GM23338 (cell line): ENCODE measurements at regions not wholly inside any gene's neighbourhood (a gene's known extent, or its start where the extent isn't known, plus 50 kb on each side); places are given as distances from the start of the nearest gene placed in this dataset.
A peak's percentile ranks its signal among the peaks of the same experiment; 100 is the strongest.

Source experiments
- ATAC-seq: fragments of 200-7000 bp; cut with Tn5 transposase; 3 replicates; pipeline ENCODE4 v1.9.1; 2020
- DNase-seq: peaks from one replicate; pipeline ENCODE4 v3.0.0-alpha.2; 2015; ENCODE audit warnings: low spot score
- H2AFZ ChIP-seq: fragments of 200-600 bp; sonication (generic); 2 replicates; pipeline ENCODE4 v1.8.0; 2016; ENCODE audit warnings: antibody characterized with exemption, mild to moderate bottlenecking, moderate library complexity
- H3F3A ChIP-seq: fragments of 200-600 bp; sonication (generic); replicated peaks from 2 replicates; pipeline ENCODE4 v1.8.0; 2017; ENCODE audit warnings: antibody characterized with exemption, mixed run types, low read depth
- H3K27ac ChIP-seq: fragments of 200-600 bp; sonication (generic); 2 replicates; pipeline ENCODE4 v1.6.1; 2016; ENCODE audit warnings: low read depth
- H3K27me3 ChIP-seq: fragments of 200-600 bp; sonication (generic); 2 replicates; pipeline ENCODE4 v1.8.0; 2016; ENCODE audit warnings: mild to moderate bottlenecking, mixed run types, moderate library complexity; ENCODE audit not compliant: insufficient read depth
- H3K36me3 ChIP-seq: fragments of 200-600 bp; sonication (generic); 2 replicates; pipeline ENCODE4 v1.8.0; 2016; ENCODE audit warnings: mild to moderate bottlenecking; ENCODE audit not compliant: insufficient read depth
- H3K4me1 ChIP-seq: fragments of 200-600 bp; sonication (generic); 2 replicates; pipeline ENCODE4 v1.8.0; 2016; ENCODE audit warnings: mild to moderate bottlenecking, moderate library complexity; ENCODE audit not compliant: insufficient read depth
- H3K4me2 ChIP-seq: fragments of 200-600 bp; sonication (generic); 2 replicates; pipeline ENCODE4 v1.7.1; 2017; ENCODE audit warnings: mixed run types
- H3K4me3 ChIP-seq: fragments of 200-600 bp; sonication (generic); 2 replicates; pipeline ENCODE4 v1.6.1; 2016; ENCODE audit warnings: mixed run types
- H3K79me2 ChIP-seq: fragments of 200-600 bp; sonication (generic); replicated peaks from 2 replicates; pipeline ENCODE4 v1.8.0; 2017; ENCODE audit warnings: mild to moderate bottlenecking; ENCODE audit not compliant: insufficient read depth
- H3K9me2 ChIP-seq: fragments of 200-600 bp; sonication (generic); 2 replicates; pipeline ENCODE4 v1.8.0; 2017; ENCODE audit not compliant: insufficient read depth
- H4K20me1 ChIP-seq: fragments of 200-600 bp; sonication (generic); replicated peaks from 2 replicates; pipeline ENCODE4 v1.8.0; 2017; ENCODE audit warnings: mild to moderate bottlenecking; ENCODE audit not compliant: insufficient read depth
- H3K27ac Mint-ChIP-seq: 2 replicates; pipeline ENCODE4 v1.8.0; 2020; ENCODE audit warnings: inconsistent platforms, mild to moderate bottlenecking, moderate library complexity, mixed read lengths
- H3K27me3 Mint-ChIP-seq: 3 replicates; pipeline ENCODE4 v1.8.0; 2022; ENCODE audit warnings: low read depth, mild to moderate bottlenecking, moderate library complexity, mixed read lengths, inconsistent platforms; ENCODE audit not compliant: insufficient read depth, poor library complexity
- H3K36me3 Mint-ChIP-seq: 3 replicates; pipeline ENCODE4 v1.8.0; 2021; ENCODE audit warnings: low read depth, mild to moderate bottlenecking, inconsistent platforms, moderate library complexity, mixed read lengths
- H3K4me1 Mint-ChIP-seq: 3 replicates; pipeline ENCODE4 v1.8.0; 2020; ENCODE audit warnings: mild to moderate bottlenecking, inconsistent platforms, mixed read lengths
- H3K4me3 Mint-ChIP-seq: 3 replicates; pipeline ENCODE4 v1.8.0; 2021; ENCODE audit warnings: moderate library complexity, mild to moderate bottlenecking, inconsistent platforms, mixed read lengths
- H3K9me3 Mint-ChIP-seq: 3 replicates; pipeline ENCODE4 v1.8.0; 2020; ENCODE audit warnings: moderate library complexity, mild to moderate bottlenecking, inconsistent platforms, mixed read lengths
- CREB1 ChIP-seq: fragments of 250-450 bp; sonication (Bioruptor Pico); IDR thresholded peaks from 2 replicates; pipeline ENCODE4 v1.5.0; 2020; ENCODE audit warnings: low read depth, mild to moderate bottlenecking, moderate library complexity
- POLR2AphosphoS5 ChIP-seq: IDR thresholded peaks from 2 replicates; pipeline ENCODE4 v1.6.1; 2016; ENCODE audit warnings: antibody characterized with exemption, low read depth
- ZNF462 ChIP-seq: fragments of 250-450 bp; sonication (Bioruptor Pico); IDR thresholded peaks from 2 replicates; pipeline ENCODE4 v1.5.0; 2020; ENCODE audit warnings: mild to moderate bottlenecking, moderate library complexity

GRCh38 chr4:4667622-4668081, 125.8 kb upstream of the STX18 start:
- Histone ChIP-seq H3K9me2 (no peaks in the 10 kb centered on the region), H3K27ac (peak overlapping the region; percentile 98), H4K20me1 (no peaks in the 10 kb centered on the region), H3K4me1 (peaks cover 33% of the 10 kb centered on the region), H3K79me2 (no peaks in the 10 kb centered on the region), H2AFZ (no peak overlapping the region), H3F3A (peaks cover 10% of the 10 kb centered on the region), H3K4me2 (peak overlapping the region; percentile 70), H3K27me3 (no peaks in the 10 kb centered on the region), H3K4me3 (peak overlapping the region; percentile 34), H3K36me3 (no peaks in the 10 kb centered on the region)
- Mint-ChIP-seq H3K9me3 (no peaks in the 10 kb centered on the region; the same call in 2 of the 3 replicates), H3K4me3 (peak overlapping the region; percentile 68), H3K4me1 (peaks cover 52% of the 10 kb centered on the region), H3K27ac (peak overlapping the region; percentile 98), H3K27me3 (peaks cover 19% of the 10 kb centered on the region), H3K36me3 (peaks cover under 1% of the 10 kb centered on the region; the same call in 1 of the 3 replicates)
- TF ChIP-seq POLR2AphosphoS5 (peak; percentile 56), CREB1 (CRISPR knock-in tag) (peak; percentile 65), ZNF462 (CRISPR knock-in tag) (no peak)
- peak; percentile 89 for DNase-seq
- peak; percentile 43 for ATAC-seq

- Histone ChIP-seq H4K20me1 (no peaks in the 10 kb centered on the region), H2AFZ (no peak overlapping the region), H3K4me1 (peaks cover 29% of the 10 kb centered on the region), H3K9me2 (no peaks in the 10 kb centered on the region), H3K36me3 (no peaks in the 10 kb centered on the region), H3K4me3 (peak overlapping the region; percentile 34), H3K27me3 (no peaks in the 10 kb centered on the region), H3K27ac (peak overlapping the region; percentile 98), H3F3A (peaks cover 10% of the 10 kb centered on the region), H3K79me2 (no peaks in the 10 kb centered on the region), H3K4me2 (peak overlapping the region; percentile 70)
- Mint-ChIP-seq H3K27me3 (peaks cover 19% of the 10 kb centered on the region), H3K4me3 (peak overlapping the region; percentile 68), H3K9me3 (no peaks in the 10 kb centered on the region; the same call in 2 of the 3 replicates), H3K36me3 (peaks cover 2% of the 10 kb centered on the region; the same call in 1 of the 3 replicates), H3K4me1 (peaks cover 52% of the 10 kb centered on the region), H3K27ac (peak overlapping the region; percentile 98)
- peak; percentile 51 for ATAC-seq
- peak; percentile 77 for DNase-seq
- TF ChIP-seq ZNF462 (CRISPR knock-in tag): peak; percentile 88
Measured at GRCh38 chr4:4666693-4667621, 125.1 kb upstream of the STX18 start.
